Activated B cell treated with CpG ODN at 0.5 μM for 24 hours (primary cell): ENCODE measurements at regions not wholly inside any gene's neighbourhood (a gene's known extent, or its start where the extent isn't known, plus 50 kb on each side); places are given as distances from the start of the nearest gene placed in this dataset.

Experiments used
- ATAC-seq: fragments of 200-7000 bp; cut with Tn5 transposase; one replicate; pipeline ENCODE4 v1.10.0; 2021; ENCODE audit warnings: low read depth, mild to moderate bottlenecking, moderate library complexity
- CTCF ChIA-PET: fragments of 350-600 bp; sonication (Branson Sonifier 250); formaldehyde crosslinking; loops from one replicate; lab custom pipeline; 2021; ENCODE audit warnings: antibody characterized with exemption; lab: Charles Lee
- POLR2A ChIA-PET: fragments of 350-600 bp; sonication (Branson Sonifier 250); formaldehyde crosslinking; loops from one replicate; lab custom pipeline; 2021; ENCODE audit warnings: antibody characterized with exemption; lab: Charles Lee
- DNase-seq: peaks from one replicate; pipeline ENCODE4 v3.0.0; 2022
- H3K27ac Mint-ChIP-seq: one replicate; pipeline ENCODE4 v1.8.0; 2020; ENCODE audit warnings: mixed read lengths
- H3K27me3 Mint-ChIP-seq: one replicate; pipeline ENCODE4 v1.8.0; 2021; ENCODE audit warnings: mixed read lengths
- H3K36me3 Mint-ChIP-seq: one replicate; pipeline ENCODE4 v1.8.0; 2021; ENCODE audit warnings: low read depth, mixed read lengths
- H3K4me1 Mint-ChIP-seq: one replicate; pipeline ENCODE4 v1.8.0; 2021; ENCODE audit warnings: mixed read lengths
- H3K4me3 Mint-ChIP-seq: one replicate; pipeline ENCODE4 v1.8.0; 2020; ENCODE audit warnings: mild to moderate bottlenecking, mixed read lengths
- H3K9me3 Mint-ChIP-seq: one replicate; pipeline ENCODE4 v1.8.0; 2020; ENCODE audit warnings: mixed read lengths
- CTCF ChIP-seq: fragments of 200-600 bp; IDR thresholded peaks from one replicate; pipeline ENCODE4 v1.8.0; 2022; ENCODE audit warnings: antibody characterized with exemption, mild to moderate bottlenecking
- intact Hi-C: fragments of 100-400 bp; cut with micrococcal nuclease; formaldehyde crosslinking; loops from one replicate; pipeline ENCODE4 v1.15.1; 2024

GRCh38 chr6:155913816-155914215, 458.2 kb upstream of the NOX3 start:
- no peak overlapping the region for H3K4me3 Mint-ChIP-seq
- H3K27me3 Mint-ChIP-seq: no peaks in the 10 kb centered on the region
- no peak for DNase-seq
- no peak for ATAC-seq
- intact Hi-C loops: no loop called here
- CTCF ChIA-PET: no interaction called here
- no peak for TF ChIP-seq CTCF
- H3K4me1 Mint-ChIP-seq: no peaks in the 10 kb centered on the region
- H3K27ac Mint-ChIP-seq: no peak overlapping the region
- peaks cover 3% of the 10 kb centered on the region for H3K36me3 Mint-ChIP-seq
- H3K9me3 Mint-ChIP-seq: peaks cover 10% of the 10 kb centered on the region
- POLR2A ChIA-PET: no interaction called here

- Mint-ChIP-seq H3K36me3 (peaks cover 3% of the 10 kb centered on the region), H3K4me1 (no peaks in the 10 kb centered on the region), H3K27me3 (no peaks in the 10 kb centered on the region), H3K27ac (no peak overlapping the region), H3K4me3 (no peak overlapping the region), H3K9me3 (peaks cover 14% of the 10 kb centered on the region)
- DNase-seq (no peak), ATAC-seq (no peak)
- no peak for TF ChIP-seq CTCF
- POLR2A ChIA-PET: no interaction called here
- CTCF ChIA-PET: no interaction called here
- intact Hi-C loops: no loop called here
These were observed 454.1 kb upstream of the NOX3 start for GRCh38 chr6:155909710-155910109.

- TF ChIP-seq CTCF: no peak
- Mint-ChIP-seq H3K36me3 (no peaks in the 10 kb centered on the region), H3K27ac (no peak overlapping the region), H3K27me3 (no peaks in the 10 kb centered on the region), H3K4me1 (no peaks in the 10 kb centered on the region), H3K4me3 (no peak overlapping the region), H3K9me3 (no peaks in the 10 kb centered on the region)
- POLR2A ChIA-PET: no interaction called here
- ATAC-seq (no peak), DNase-seq (no peak)
- CTCF ChIA-PET: no interaction called here
- intact Hi-C loops: loop anchor here (2.0 kb wide), 1 partner anchor 35 kb away; no protein-coding TSS in a partner anchor
These were observed 440.0 kb upstream of the NOX3 start for GRCh38 chr6:155895641-155896040.

GRCh38 chr6:155894758-155895157, 439.1 kb upstream of the NOX3 start:
- H3K36me3 Mint-ChIP-seq: no peaks in the 10 kb centered on the region
- ATAC-seq: no peak
- intact Hi-C loops: loop anchor here (2.0 kb wide), 1 partner anchor 36 kb away; no protein-coding TSS in a partner anchor
- ChIA-PET CTCF (no interaction called here), POLR2A (no interaction called here)
- TF ChIP-seq CTCF: no peak
- H3K9me3 Mint-ChIP-seq: no peaks in the 10 kb centered on the region
- no peaks in the 10 kb centered on the region for H3K4me1 Mint-ChIP-seq
- H3K27me3 Mint-ChIP-seq: no peaks in the 10 kb centered on the region
- no peak overlapping the region for H3K27ac Mint-ChIP-seq
- no peak overlapping the region for H3K4me3 Mint-ChIP-seq
- DNase-seq: no peak

- Mint-ChIP-seq H3K36me3 (no peaks in the 10 kb centered on the region), H3K4me3 (no peak overlapping the region), H3K9me3 (no peaks in the 10 kb centered on the region), H3K27ac (no peak overlapping the region), H3K27me3 (no peaks in the 10 kb centered on the region), H3K4me1 (no peaks in the 10 kb centered on the region)
- ATAC-seq (no peak), DNase-seq (no peak)
- POLR2A ChIA-PET: no interaction called here
- CTCF ChIA-PET: no interaction called here
- no peak for TF ChIP-seq CTCF
- intact Hi-C loops: loop anchor here (2.0 kb wide), 1 partner anchor 37 kb away; no protein-coding TSS in a partner anchor
These were observed 438.6 kb upstream of the NOX3 start for GRCh38 chr6:155894262-155894661.
